ENCODE measurements at regions not wholly inside any gene's neighbourhood (a gene's known extent, or its start where the extent isn't known, plus 50 kb on each side); places are given as distances from the start of the nearest gene placed in this dataset.

DNA sequence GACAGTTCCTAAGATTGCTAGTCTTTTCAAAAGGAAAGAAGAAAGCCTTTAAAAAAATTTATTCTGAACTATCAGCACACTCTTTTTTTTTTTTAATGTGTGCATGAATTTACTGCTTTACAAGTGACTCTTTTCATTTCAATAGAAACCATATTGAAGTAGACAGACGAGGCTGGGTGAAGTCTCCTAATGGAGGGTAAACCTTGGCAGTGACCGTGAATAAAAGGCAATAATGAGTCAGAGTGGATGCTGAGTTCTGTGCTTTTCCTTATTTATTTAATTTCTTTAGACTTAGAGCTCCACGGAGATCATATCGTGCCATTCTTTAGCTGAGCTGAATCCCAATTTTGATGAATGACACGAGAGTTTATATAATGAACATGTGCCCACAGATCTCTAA lies 196.9 kb downstream of the PRL start:
- Histone ChIP-seq H3K9me3 (ENCODE audit: control insufficient read depth in 4 of 4, low read length in 3 of 4) (no peaks in the 10 kb centered on the region), H3K27me3 (ENCODE audit: control insufficient read depth in 4 of 4, insufficient read depth in 4 of 4, low read length in 3 of 4) (no peaks in the 10 kb centered on the region), H3K9ac (ENCODE audit: low read depth in 1 of 2, low read length in 2 of 2) (no peak overlapping the region), H3K36me3 (ENCODE audit: control insufficient read depth in 4 of 4, insufficient read depth in 3 of 4, low read depth in 1 of 4, low read length in 3 of 4) (no peaks in the 10 kb centered on the region), H3K27ac (ENCODE audit: low read depth in 1 of 2, low read length in 2 of 2) (no peak overlapping the region), H3K4me1 (ENCODE audit: control insufficient read depth in 4 of 4, insufficient read depth in 4 of 4, low read length in 3 of 4) (no peaks in the 10 kb centered on the region), H3K4me3 (ENCODE audit: low read depth in 1 of 3, low read length in 3 of 3) (no peak overlapping the region)
- 70% methylated on average over 5 of the region's 5 CpGs for WGBS
- DNase-seq (ENCODE audit: low spot score): no peak
- TF ChIP-seq JUND (IDR thresholded peaks at IDR 0.05) (no peak), YY1 (IDR thresholded peaks at IDR 0.05) (no peak), SP1 (IDR thresholded peaks at IDR 0.05) (no peak), FOXA2 (IDR thresholded peaks at IDR 0.05) (no peak)
- TF ChIP-seq, protein P1, sequence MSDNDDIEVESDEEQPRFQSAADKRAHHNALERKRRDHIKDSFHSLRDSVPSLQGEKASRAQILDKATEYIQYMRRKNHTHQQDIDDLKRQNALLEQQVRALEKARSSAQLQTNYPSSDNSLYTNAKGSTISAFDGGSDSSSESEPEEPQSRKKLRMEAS (IDR thresholded peaks at IDR 0.05): no peak

DNA sequence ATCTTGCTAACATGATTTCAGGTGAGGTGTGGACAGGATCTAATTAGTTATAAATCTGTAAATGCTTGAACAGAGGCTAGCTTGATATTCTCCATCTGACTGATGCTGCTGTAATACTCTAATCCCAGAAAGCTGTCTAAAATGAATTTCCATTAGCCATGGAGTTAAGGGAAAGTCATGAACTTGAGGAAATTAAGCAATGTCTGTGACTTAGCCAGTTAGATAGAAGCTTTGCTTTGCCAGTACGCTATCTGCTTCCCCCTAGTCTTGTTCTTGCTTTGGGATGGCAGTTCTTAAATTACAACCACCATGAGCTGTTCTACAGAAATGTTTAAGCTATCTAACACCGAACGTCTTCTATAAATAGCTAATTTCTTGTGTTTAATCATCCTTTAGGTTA lies 195.7 kb downstream of the PRL start:
- 90% methylated on average over 3 of the region's 3 CpGs for WGBS
- DNase-seq (ENCODE audit: low spot score): no peak
- Histone ChIP-seq H3K9me3 (ENCODE audit: control insufficient read depth in 4 of 4, low read length in 3 of 4) (no peaks in the 10 kb centered on the region), H3K4me3 (ENCODE audit: low read depth in 1 of 3, low read length in 3 of 3) (no peak overlapping the region), H3K9ac (ENCODE audit: low read depth in 1 of 2, low read length in 2 of 2) (no peak overlapping the region), H3K27ac (ENCODE audit: low read depth in 1 of 2, low read length in 2 of 2) (no peak overlapping the region), H3K4me1 (ENCODE audit: control insufficient read depth in 4 of 4, insufficient read depth in 4 of 4, low read length in 3 of 4) (no peaks in the 10 kb centered on the region), H3K27me3 (ENCODE audit: control insufficient read depth in 4 of 4, insufficient read depth in 4 of 4, low read length in 3 of 4) (no peaks in the 10 kb centered on the region), H3K36me3 (ENCODE audit: control insufficient read depth in 4 of 4, insufficient read depth in 3 of 4, low read depth in 1 of 4, low read length in 3 of 4) (no peaks in the 10 kb centered on the region)
- TF ChIP-seq, protein P2, sequence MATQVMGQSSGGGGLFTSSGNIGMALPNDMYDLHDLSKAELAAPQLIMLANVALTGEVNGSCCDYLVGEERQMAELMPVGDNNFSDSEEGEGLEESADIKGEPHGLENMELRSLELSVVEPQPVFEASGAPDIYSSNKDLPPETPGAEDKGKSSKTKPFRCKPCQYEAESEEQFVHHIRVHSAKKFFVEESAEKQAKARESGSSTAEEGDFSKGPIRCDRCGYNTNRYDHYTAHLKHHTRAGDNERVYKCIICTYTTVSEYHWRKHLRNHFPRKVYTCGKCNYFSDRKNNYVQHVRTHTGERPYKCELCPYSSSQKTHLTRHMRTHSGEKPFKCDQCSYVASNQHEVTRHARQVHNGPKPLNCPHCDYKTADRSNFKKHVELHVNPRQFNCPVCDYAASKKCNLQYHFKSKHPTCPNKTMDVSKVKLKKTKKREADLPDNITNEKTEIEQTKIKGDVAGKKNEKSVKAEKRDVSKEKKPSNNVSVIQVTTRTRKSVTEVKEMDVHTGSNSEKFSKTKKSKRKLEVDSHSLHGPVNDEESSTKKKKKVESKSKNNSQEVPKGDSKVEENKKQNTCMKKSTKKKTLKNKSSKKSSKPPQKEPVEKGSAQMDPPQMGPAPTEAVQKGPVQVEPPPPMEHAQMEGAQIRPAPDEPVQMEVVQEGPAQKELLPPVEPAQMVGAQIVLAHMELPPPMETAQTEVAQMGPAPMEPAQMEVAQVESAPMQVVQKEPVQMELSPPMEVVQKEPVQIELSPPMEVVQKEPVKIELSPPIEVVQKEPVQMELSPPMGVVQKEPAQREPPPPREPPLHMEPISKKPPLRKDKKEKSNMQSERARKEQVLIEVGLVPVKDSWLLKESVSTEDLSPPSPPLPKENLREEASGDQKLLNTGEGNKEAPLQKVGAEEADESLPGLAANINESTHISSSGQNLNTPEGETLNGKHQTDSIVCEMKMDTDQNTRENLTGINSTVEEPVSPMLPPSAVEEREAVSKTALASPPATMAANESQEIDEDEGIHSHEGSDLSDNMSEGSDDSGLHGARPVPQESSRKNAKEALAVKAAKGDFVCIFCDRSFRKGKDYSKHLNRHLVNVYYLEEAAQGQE (IDR thresholded peaks at IDR 0.05): no peak
- TF ChIP-seq HNF4G (IDR thresholded peaks at IDR 0.05) (no peak), FOXA2 (IDR thresholded peaks at IDR 0.05) (no peak), EGR1 (IDR thresholded peaks at IDR 0.05; ENCODE audit: low read depth in 2 of 2) (no peak), NR2F2 (IDR thresholded peaks at IDR 0.05) (no peak), SP1 (IDR thresholded peaks at IDR 0.05) (no peak)
- TF ChIP-seq, protein P3, sequence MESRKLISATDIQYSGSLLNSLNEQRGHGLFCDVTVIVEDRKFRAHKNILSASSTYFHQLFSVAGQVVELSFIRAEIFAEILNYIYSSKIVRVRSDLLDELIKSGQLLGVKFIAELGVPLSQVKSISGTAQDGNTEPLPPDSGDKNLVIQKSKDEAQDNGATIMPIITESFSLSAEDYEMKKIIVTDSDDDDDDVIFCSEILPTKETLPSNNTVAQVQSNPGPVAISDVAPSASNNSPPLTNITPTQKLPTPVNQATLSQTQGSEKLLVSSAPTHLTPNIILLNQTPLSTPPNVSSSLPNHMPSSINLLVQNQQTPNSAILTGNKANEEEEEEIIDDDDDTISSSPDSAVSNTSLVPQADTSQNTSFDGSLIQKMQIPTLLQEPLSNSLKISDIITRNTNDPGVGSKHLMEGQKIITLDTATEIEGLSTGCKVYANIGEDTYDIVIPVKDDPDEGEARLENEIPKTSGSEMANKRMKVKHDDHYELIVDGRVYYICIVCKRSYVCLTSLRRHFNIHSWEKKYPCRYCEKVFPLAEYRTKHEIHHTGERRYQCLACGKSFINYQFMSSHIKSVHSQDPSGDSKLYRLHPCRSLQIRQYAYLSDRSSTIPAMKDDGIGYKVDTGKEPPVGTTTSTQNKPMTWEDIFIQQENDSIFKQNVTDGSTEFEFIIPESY (IDR thresholded peaks at IDR 0.05): no peak
- TF ChIP-seq, protein P4, sequence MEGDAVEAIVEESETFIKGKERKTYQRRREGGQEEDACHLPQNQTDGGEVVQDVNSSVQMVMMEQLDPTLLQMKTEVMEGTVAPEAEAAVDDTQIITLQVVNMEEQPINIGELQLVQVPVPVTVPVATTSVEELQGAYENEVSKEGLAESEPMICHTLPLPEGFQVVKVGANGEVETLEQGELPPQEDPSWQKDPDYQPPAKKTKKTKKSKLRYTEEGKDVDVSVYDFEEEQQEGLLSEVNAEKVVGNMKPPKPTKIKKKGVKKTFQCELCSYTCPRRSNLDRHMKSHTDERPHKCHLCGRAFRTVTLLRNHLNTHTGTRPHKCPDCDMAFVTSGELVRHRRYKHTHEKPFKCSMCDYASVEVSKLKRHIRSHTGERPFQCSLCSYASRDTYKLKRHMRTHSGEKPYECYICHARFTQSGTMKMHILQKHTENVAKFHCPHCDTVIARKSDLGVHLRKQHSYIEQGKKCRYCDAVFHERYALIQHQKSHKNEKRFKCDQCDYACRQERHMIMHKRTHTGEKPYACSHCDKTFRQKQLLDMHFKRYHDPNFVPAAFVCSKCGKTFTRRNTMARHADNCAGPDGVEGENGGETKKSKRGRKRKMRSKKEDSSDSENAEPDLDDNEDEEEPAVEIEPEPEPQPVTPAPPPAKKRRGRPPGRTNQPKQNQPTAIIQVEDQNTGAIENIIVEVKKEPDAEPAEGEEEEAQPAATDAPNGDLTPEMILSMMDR (IDR thresholded peaks at IDR 0.05; ENCODE audit: low read depth, low read length, missing input control): no peak

DNA sequence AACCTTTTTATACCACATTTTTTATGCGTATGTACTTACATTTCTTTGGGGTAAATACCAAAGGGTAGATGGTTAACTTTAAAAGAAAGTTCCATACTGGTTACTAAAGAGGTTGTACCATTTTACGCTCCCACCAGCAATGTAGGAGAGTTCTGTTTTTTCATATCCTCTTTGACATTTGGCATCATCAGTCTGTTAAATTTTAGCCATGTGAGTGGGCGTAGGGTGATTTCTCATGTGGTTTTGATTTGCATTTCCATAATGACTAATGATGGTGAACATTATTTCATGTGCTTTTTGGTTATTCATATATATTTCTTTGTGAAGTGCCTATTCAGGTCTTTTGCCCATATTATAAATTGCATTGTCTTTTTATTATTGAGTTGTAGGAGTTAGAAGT lies 194.2 kb downstream of the PRL start:
- Histone ChIP-seq H3K27ac (ENCODE audit: low read depth in 1 of 2, low read length in 2 of 2) (no peak overlapping the region), H3K9ac (ENCODE audit: low read depth in 1 of 2, low read length in 2 of 2) (no peak overlapping the region), H3K4me3 (ENCODE audit: low read depth in 1 of 3, low read length in 3 of 3) (no peak overlapping the region), H3K9me3 (ENCODE audit: control insufficient read depth in 4 of 4, low read length in 3 of 4) (no peaks in the 10 kb centered on the region), H3K4me1 (ENCODE audit: control insufficient read depth in 4 of 4, insufficient read depth in 4 of 4, low read length in 3 of 4) (no peaks in the 10 kb centered on the region), H3K36me3 (ENCODE audit: control insufficient read depth in 4 of 4, insufficient read depth in 3 of 4, low read depth in 1 of 4, low read length in 3 of 4) (no peaks in the 10 kb centered on the region), H3K27me3 (ENCODE audit: control insufficient read depth in 4 of 4, insufficient read depth in 4 of 4, low read length in 3 of 4) (no peaks in the 10 kb centered on the region)
- WGBS: 88% methylated on average over 3 of the region's 3 CpGs
- DNase-seq (ENCODE audit: low spot score): no peak
- no peak for TF ChIP-seq JUND (IDR thresholded peaks at IDR 0.05)
- TF ChIP-seq, protein P4 (IDR thresholded peaks at IDR 0.05; ENCODE audit: low read depth, low read length, missing input control): no peak
- TF ChIP-seq, protein P1 (IDR thresholded peaks at IDR 0.05): no peak
- no peak for TF ChIP-seq TAF1 (conservative IDR thresholded peaks at IDR 0.05)
- TF ChIP-seq, protein P5, sequence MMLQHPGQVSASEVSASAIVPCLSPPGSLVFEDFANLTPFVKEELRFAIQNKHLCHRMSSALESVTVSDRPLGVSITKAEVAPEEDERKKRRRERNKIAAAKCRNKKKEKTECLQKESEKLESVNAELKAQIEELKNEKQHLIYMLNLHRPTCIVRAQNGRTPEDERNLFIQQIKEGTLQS (IDR thresholded peaks at IDR 0.05): no peak
- no peak for TF ChIP-seq FOXA1 (IDR thresholded peaks at IDR 0.05)
- no peak for TF ChIP-seq NR2F2 (IDR thresholded peaks at IDR 0.05)
